NCI-H1694 treated with DMSO at 0.1 percent for 48 hours (cell line): ENCODE measurements at regions not wholly inside any gene's neighbourhood (a gene's known extent, or its start where the extent isn't known, plus 50 kb on each side); places are given as distances from the start of the nearest gene placed in this dataset.
A peak's percentile ranks its signal among the peaks of the same experiment; 100 is the strongest.
"Not testable (repeated sequence)": the region's sequence is repeated elsewhere in the genome, so short reads cannot be mapped to it uniquely, and the experiment has no call there.

Experiments
- DNase-seq: peaks from one replicate; lab custom pipeline; 2025; lab: John Stamatoyannopoulos, UW

DNA sequence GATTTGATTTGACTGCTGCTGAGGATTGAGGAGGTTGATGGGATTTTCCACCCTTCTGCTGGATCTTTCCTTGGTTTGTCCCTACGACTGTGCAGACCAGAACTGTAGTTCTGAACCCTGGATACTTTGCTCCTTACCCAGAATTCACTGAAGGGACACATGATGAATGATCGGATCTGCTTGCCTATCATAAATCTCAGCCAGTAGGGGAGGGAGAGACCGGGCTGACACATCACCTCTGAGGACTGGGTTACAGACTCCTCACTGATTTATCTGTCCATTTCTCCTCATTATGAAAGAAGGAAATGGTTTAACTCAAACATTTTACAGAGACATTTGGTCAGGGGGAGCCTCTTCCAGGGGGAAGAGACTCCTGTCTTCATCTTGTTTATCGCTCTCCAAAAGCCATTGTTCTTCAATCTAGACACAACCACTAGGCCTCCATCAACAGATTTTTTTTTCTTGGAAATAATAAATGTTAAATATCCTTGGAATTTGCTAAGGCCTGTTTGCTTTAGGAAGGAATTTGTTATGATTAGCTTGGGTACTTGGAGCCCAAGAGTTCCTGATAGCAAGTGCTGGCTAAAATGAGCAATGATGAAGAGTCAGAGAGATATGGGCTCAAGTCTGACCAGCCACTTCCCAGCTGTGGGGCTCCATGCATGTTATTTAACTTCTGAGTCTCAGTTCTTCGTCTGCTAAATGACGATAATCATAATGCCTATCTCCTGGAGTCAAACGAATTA, 925.5 kb downstream of the SLC4A3 start:
- DNase-seq: no peak

DNA sequence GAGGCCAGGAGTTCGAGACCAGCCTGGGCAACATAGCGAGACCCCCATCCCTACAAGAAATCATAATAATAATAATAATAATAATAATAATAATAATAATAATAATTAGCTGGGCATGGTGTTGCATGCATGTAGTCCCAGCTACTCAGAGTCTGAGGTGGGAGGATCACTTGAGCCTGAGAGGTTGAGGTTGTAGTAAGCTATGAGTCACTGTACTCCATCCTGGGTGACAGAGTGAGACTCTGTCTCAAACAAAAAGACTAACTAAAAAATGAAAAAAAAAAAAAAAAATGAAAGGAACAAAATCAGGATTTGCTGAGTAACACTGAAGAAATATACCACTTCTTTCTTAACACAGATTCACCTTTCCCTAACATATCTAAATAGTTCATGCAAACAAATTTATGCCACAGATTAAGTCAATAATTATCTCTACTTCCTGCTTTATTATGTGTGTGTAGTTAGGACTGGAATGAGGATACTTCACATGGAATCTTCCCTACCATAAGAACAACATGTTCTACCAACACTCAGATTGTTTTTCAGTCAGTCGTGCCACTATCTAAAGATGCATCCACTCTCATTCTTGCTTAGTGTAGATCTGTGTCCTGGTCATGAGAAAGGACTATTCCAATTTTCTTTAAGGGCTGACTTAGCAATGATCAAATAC, 928.7 kb downstream of the SLC4A3 start:
- DNase-seq: no peak

DNA sequence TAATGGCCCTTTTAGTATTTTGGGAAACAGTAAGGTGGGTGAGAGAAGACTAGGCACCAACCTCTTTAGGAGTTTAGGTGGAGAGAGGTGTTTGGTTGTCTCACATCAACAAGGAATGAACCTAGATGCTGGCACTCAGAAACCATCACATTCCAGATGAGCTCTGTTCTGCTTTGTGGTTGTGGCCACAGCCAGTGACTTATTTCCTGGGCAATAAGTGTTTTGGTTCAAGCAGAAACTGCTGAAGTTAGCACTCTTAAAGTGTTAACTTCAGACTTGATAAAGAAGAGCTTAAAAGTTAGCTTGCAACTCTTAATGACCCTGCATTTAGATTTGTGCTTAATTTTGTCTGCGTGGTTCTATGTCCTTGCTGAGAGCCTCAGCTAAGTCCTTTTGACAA, 929.2 kb downstream of the SLC4A3 start:
- no peak for DNase-seq

DNA sequence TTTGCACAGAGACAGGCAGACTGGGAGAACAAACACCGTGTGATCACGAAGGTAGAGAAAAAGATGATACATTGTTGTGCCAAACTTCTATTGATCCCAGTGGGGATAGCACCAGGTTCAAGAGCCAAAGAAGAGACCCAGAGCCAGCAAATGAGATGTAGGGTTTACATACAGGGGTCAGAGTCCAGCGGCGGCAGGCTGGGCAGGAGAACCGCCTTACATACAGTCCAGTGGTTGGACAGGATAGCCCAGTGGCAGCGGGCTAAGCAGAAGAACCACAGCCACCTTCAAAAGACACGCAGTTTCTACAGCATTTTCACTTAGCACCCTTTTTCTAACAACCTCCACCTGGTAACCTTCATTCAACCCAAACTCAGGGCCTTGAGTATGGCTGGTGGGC, 932.8 kb downstream of the SLC4A3 start:
- DNase-seq: no peak

DNA sequence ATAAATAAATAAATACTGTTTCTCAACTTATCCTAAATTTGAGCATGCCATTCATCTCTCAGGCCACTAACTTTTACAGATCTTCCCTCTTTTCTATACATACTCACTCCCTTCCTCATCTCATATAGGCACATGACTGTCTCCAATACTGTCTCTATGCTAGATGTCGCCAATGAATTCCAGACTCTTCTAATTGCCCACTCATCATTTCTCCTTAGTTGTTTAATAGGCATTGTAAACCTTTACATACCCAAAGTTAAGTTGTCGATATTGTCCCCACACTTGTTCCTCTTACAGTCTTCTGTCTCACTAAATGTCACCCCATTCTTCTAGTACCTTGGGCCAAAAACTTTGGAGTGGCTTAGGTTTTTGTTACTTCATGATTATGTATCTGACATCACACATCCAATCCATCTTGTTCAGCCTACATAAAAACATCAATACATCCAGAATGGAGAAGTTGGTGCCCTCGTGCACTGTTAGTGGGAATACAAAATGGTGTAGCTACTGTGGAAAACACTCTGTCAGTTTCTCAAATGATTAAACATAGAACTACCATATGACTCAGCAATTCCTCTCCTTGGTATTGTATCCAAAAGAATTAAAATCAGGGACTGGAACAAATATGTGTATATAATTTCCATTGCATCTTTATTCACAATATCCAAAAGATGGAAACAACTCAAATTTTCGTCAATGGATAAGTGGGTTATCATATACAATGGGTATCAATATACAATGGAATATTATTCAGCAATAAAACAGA, 935.1 kb downstream of the SLC4A3 start:
- DNase-seq: no peak

DNA sequence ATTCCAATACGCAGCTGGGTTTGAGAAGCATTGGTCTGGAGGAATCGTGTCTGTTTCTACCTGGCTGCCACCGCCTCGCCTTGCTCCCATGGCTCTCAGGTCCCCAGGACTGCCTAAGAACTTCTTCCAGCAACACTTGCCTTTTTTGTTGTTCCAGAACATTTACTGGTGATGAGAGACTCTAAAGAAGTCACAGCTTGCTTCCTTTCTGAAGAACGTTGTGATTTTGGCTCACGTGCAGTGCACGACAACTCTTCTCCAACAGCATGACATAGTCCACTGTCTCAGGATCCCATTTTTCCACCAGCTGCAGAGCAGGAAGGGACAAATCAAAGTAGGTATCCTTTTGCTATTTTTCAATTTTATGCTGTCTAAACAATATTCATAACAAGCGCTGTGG, 940.9 kb downstream of the SLC4A3 start:
- DNase-seq: no peak

DNA sequence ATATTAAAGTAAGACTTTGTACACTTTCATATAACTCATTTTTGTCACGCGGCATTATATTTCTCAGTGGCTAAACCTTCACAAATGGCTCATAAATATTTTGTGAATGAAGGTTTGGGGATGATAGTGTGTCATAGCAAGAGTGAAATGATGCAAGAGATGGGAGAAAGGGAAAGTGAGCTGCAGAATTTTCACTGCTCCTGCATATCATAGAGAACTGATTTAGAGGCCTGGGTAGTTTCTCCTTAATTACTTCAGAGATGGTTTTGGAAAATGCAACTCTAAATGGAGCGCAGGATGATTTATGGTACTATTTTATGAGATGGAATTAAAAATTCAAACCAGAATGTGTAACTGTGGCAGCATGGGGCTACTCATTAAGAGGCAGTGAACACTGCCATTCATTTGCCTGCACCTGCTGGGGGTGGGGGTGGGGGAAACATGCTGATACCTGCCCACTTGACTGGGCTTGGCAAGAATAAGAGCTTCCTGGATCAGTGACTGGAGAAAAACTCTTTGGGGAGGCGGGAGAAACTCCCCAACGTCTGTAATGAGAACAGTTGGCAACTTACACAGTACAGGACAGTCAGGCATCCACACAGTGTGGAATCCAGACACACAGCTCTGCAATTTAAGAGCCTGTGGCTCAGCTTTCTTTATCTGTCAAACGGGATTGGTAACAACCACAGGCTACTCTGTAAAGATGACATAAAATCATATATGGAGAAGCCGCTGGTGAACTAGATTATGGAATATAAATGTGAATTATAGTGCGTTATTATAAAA, 941.9 kb downstream of the SLC4A3 start:
- DNase-seq: peak; percentile 71

DNA sequence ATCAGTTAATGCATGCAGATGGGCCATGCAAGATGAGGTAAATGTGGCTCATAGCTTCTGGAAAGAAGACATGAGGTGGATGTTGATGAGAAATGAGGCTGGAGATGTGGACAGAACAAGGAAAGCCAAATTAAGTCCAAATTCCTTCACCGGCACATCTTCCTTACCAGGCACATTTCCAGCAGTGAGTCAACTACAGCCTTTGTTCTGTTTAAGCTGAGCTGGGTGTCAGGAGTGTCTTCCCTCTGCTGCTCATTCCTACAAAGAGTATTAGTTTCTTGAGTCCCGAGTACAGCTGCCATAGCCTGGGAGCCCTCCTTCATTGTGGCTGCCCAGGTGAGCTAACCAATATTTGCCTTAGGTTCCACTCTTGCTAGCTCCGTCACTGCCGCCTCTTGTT, 945.0 kb downstream of the SLC4A3 start:
- DNase-seq: no peak

DNA sequence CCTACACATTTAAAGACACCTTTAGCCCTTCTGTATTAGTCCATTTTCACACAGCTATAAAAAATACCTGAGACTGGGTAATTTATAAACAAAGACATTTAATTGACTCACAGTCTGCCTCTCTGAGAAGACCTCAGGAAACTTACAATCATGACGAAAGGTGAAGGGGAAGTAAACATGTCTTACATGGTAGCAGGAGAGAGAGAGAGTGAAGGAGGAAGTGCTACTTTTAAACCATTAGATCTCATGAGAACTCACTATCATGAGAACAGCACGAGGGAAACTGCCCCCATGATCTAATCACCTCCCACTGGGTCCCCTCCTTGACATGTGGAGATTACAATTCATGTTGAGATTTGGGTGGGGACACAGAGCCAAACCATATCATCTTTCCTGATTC, 946.6 kb downstream of the SLC4A3 start:
- DNase-seq: no peak

DNA sequence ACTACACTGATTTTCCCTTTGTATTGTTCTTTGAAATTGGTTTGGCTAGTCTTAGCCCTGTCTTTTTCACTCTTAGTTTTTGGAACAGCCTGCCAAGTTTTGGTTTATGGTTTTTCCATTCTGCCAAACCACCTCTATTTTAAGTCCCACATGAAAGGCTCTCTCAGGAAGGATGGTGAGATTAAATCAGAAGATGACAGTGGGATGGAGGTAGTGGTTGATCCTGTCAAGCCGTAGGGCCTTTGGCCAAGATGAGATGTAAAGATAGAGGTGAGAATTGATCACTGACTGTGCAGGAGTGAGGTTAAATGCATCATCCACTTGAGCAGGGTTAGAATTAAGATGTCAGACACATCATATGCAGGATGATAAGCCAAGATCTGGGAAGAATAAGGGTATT, 948.5 kb downstream of the SLC4A3 start:
- DNase-seq: no peak

DNA sequence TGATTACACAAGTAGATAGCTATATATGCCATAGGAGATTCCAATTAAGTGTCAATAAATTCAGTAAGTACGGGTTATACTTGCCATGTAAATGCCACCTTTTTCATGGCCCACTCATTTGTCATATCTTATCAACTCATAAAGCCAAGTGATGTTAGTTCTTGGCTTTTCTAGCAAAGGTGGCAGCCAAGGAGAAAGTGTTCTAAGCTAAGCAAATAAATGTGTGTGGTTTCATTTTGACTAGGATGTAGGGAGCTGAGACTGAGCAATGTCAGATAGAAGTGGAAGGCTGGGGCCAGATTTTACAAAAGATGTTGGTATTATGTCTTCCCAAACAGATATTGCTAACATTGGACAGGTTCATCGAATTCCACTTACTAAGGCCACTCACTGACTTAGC, 952.0 kb downstream of the SLC4A3 start:
- DNase-seq: no peak

DNA sequence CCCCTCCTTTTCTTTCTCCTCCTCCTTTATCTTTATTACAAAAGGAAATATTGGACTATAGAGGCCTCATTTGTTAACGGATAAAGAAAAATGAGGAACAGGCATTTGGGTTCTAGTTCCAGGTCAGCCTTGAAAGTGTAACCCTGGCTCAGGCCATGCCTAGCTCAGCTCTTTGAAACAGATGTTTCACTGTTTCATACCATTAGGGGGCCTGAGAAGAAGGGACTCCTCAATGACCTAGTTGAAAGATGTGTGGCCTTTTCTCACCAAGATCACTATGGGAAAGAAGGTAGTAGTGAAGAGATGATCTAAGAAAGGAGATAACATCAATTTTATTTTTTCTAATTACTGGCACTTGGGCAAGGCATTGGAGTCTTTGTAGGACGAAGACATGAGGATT, 952.7 kb downstream of the SLC4A3 start:
- DNase-seq: no peak

DNA sequence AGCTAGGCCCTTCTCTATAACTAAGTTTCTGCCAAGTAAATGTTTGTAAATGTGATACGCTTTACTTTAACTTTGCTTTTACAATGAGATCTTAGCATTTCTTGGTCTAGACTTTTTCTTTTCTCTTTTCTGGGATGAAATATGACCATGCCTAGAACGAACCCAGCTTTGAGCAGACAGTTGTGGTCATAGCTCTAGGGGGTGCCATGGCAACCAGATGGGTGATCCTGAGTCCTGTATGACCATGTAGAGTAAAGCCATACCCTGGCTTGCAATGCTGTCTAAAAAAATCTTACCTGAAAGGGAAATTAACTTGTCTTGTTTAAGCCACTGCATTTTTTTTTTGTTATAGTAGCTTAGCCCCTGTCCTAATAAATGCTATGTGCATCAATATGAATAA, 956.3 kb downstream of the SLC4A3 start:
- DNase-seq: no peak

DNA sequence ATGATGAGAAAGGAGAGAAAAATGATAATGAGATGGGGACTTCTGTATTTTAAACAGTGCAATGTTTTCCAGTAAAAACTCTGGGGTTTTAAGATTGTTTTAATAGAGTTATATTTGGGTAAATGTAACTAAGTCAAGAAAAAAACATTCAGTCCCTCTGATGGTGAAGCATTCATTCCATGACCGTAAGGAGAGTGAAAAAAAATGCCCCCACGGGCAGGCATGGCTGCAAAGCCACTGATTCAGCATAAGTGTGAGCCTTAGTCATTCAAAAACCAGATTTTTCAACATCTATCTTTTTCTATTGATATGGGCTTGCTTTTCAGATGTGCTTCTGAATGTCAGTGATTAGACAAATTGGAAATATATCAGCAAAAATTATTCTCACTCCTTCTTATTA, 957.8 kb downstream of the SLC4A3 start:
- no peak for DNase-seq

DNA sequence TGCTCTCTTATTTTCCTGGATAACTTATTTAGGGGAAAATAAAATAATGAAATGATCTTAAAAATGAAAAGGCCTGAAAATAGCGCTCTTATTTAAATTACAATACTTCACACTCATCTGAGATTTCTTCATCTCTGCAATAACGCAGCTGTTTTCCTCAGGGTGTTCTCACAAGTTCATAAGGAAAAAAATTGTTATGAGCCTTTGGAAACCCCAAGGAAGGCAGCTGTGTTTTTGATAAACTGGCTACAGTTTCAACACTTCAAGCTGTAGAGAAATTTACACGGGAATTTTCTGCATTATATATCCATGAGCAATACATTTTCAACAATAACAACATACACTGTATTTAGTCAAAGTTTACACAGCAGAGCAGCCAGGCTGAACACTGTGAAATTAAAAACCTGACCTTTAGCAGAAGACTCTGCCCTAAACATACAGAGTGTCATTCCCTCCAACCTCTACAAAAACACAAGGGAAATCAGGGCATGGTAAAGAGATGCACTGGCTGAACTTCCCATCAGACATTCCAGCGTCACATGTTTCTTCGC, 959.6 kb downstream of the SLC4A3 start:
- no peak for DNase-seq

DNA sequence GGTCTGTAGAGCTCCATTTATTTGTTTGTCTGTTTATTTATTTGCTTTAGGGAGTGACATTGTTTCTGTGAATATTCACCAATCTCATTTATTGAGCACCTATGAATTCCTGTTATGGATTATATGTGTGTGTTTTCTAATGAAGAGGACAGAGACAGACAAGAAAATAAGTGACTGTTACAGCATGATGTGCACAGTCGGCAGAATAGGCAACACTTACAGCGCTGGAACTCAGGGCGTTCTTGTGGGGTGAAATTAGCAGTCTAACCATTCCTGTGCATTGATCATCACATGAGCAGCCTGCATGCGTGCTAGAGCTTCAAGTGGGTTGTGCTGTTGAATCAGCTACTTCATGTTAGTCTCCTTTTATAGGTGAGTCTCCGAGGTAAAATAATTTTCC, 960.7 kb downstream of the SLC4A3 start:
- DNase-seq: no peak

DNA sequence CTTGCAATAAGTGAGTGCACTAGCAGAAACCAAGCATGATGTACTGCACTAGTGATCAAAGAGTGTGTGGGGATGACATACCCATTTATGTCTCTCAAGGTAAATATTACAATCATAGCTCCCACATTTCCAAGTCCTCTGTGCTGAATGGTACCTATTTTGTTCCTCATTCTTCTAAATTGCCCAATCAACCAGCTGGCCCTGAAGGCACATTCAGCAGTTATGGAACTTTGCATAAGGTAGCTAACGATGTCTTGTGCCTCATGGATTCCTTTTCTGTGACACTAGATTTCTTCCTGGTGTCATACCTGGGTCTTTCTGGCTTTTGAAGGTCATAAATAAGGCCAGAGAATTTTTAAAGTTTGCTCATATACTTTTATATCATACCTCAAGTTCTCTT, 963.0 kb downstream of the SLC4A3 start:
- DNase-seq: no peak

DNA sequence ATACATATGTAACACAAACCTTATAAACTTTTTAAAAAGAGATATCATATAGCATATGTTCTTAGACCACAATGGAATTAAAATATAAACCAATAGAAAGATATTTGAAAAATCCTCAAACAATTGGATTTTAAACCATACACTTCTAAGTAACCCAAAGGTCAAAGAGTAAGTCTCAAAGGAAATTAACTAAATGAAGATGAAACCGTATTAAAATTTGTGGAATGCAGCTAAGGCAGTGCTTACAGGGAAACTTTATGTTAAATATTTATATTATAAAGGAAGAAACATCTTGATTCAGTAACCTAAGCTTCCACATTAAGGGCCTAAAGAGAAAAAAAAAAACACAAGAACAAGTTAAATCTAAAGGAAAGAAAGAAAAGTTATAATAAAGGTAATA, 966.1 kb downstream of the SLC4A3 start:
- DNase-seq: no peak

DNA sequence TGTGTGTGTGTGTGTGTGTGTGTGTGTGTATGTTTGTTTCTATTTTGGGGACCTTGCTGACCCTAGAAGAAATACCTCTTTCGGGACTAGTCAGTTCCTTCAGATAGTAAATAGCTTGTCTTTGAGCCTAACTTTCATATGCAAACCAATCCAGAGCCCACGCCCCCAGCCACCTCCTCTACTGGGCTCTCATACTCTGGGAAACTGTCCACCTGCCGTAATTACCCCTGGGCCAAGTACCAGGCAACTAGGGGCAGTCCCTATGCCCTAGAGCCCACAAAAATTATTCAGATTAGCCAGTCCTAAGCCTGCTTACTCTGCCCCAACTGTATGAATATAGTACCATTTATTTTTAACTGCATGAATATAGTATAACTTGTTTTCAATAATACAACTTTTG, 970.4 kb downstream of the EPHA4 start:
- DNase-seq: no peak

DNA sequence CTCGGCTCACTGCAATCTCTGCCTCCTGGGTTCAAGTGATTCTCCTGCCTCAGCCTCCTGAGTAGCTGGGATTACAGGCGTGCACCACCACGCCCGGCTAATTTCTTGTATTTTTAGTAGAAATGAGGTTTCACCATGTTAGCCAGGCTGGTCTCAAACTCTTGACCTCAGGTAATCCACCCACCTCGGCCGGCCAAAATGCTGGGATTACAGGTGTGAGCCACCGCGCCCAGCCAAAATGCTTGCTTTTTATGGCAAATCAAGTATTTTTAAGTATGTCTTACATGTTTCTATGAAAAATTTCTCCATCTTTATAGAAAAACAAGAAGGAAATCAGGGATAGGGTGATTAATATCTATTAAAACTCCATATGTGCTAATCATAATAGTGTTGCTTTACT, 959.1 kb downstream of the EPHA4 start:
- DNase-seq: not testable (repeated sequence)

DNA sequence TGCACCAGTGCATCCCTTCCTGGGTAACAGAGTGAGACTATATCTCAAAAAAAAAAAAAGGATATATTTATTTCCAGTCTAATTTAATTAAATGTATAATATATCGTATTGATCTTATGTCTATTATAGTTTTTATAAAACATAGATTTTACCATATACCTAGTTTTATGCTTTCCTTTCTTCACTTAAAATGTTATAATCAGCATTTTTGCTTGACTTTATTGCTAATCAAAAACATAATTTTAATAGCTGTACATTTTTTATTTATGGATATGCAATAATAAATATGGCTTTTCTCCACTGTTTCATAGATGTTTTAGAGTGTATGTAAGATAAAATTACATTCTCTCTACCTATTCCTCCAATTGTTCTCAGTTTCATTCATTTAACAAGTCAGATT, 958.0 kb downstream of the EPHA4 start:
- no peak for DNase-seq
